H9 (cell line): ENCODE measurements at regions not wholly inside any gene's neighbourhood (a gene's known extent, or its start where the extent isn't known, plus 50 kb on each side); places are given as distances from the start of the nearest gene placed in this dataset.

ENCODE experiments used
- DNase-seq: peaks from one replicate; pipeline ENCODE4 v3.0.0-alpha.2; 2017
- H2AFZ ChIP-seq: one replicate; pipeline ENCODE4 v1.6.1; 2013; ENCODE audit warnings: mild to moderate bottlenecking, low read length, control low read depth, moderate library complexity
- H2AK5ac ChIP-seq: 2 replicates; pipeline ENCODE4 v1.6.1; 2013; ENCODE audit warnings: low read length, control low read depth, mixed read lengths; ENCODE audit not compliant: insufficient read length
- H2BK120ac ChIP-seq: one replicate; pipeline ENCODE4 v1.6.1; 2013; ENCODE audit warnings: low read depth, mild to moderate bottlenecking, low read length, control low read depth, inconsistent platforms; ENCODE audit not compliant: poor library complexity, severe bottlenecking
- H2BK12ac ChIP-seq: 2 replicates; pipeline ENCODE4 v1.6.1; 2013; ENCODE audit warnings: low read length, control low read depth, mixed read lengths, low read depth; ENCODE audit not compliant: insufficient read length
- H2BK15ac ChIP-seq: 2 replicates; pipeline ENCODE4 v1.6.1; 2013; ENCODE audit warnings: low read depth, low read length, control low read depth
- H2BK20ac ChIP-seq: one replicate; pipeline ENCODE4 v1.6.1; 2013; ENCODE audit warnings: low read depth, mild to moderate bottlenecking, low read length, control low read depth, inconsistent platforms; ENCODE audit not compliant: poor library complexity, severe bottlenecking
- H2BK5ac ChIP-seq: 2 replicates; pipeline ENCODE4 v1.6.1; 2013; ENCODE audit warnings: low read length, control low read depth, mixed read lengths; ENCODE audit not compliant: insufficient read length
- H3K14ac ChIP-seq: 2 replicates; pipeline ENCODE4 v1.6.1; 2013; ENCODE audit warnings: low read length, control low read depth; ENCODE audit not compliant: insufficient read depth
- H3K18ac ChIP-seq: 2 replicates; pipeline ENCODE4 v1.6.1; 2013; ENCODE audit warnings: low read depth, mild to moderate bottlenecking, mixed read lengths, low read length, control low read depth; ENCODE audit not compliant: insufficient read length
- H3K23ac ChIP-seq: 2 replicates; pipeline ENCODE4 v1.6.1; 2013; ENCODE audit warnings: low read length, control low read depth, mixed read lengths, low read depth; ENCODE audit not compliant: insufficient read length
- H3K23me2 ChIP-seq: 2 replicates; pipeline ENCODE4 v1.6.1; 2013; ENCODE audit warnings: low read depth, mild to moderate bottlenecking, mixed read lengths, low read length, control low read depth; ENCODE audit not compliant: insufficient read length, poor library complexity, severe bottlenecking
- H3K27ac ChIP-seq: 2 replicates; pipeline ENCODE4 v1.5.1; 2013; ENCODE audit warnings: low read length, control low read depth, mixed read lengths, low read depth; ENCODE audit not compliant: insufficient read length
- H3K27me3 ChIP-seq: 2 replicates; pipeline ENCODE4 v1.6.1; 2013; ENCODE audit warnings: low read length, control low read depth, inconsistent platforms; ENCODE audit not compliant: insufficient read depth
- H3K4ac ChIP-seq: 2 replicates; pipeline ENCODE4 v1.6.1; 2013; ENCODE audit warnings: low read depth, mild to moderate bottlenecking, control low read depth, inconsistent platforms, low read length, moderate library complexity
- H3K4me1 ChIP-seq: 2 replicates; pipeline ENCODE4 v1.6.1; 2013; ENCODE audit warnings: low read length, control low read depth, inconsistent platforms; ENCODE audit not compliant: insufficient read depth
- H3K4me2 ChIP-seq: 2 replicates; pipeline ENCODE4 v1.6.1; 2013; ENCODE audit warnings: low read length, control low read depth, mixed read lengths; ENCODE audit not compliant: insufficient read length, insufficient read depth
- H3K56ac ChIP-seq: 2 replicates; pipeline ENCODE4 v1.6.1; 2013; ENCODE audit warnings: low read depth, mild to moderate bottlenecking, mixed read lengths, low read length, control low read depth; ENCODE audit not compliant: insufficient read length
- H3K79me1 ChIP-seq: 2 replicates; pipeline ENCODE4 v1.6.1; 2013; ENCODE audit warnings: low read depth, mild to moderate bottlenecking, moderate library complexity, low read length, control low read depth, inconsistent platforms; ENCODE audit not compliant: insufficient read depth, poor library complexity, severe bottlenecking
- H3K79me2 ChIP-seq: 2 replicates; pipeline ENCODE4 v1.6.1; 2013; ENCODE audit warnings: low read length, control low read depth, inconsistent platforms; ENCODE audit not compliant: insufficient read depth
- H3K9ac ChIP-seq: 2 replicates; pipeline ENCODE4 v1.6.1; 2013; ENCODE audit warnings: low read length, control low read depth, mixed read lengths; ENCODE audit not compliant: insufficient read length; ENCODE audit errors: extremely low read depth
- H3K9me3 ChIP-seq: one replicate; pipeline ENCODE4 v1.6.1; 2013; ENCODE audit warnings: low read depth, low read length, inconsistent platforms; ENCODE audit not compliant: control insufficient read depth
- H3T11ph ChIP-seq: one replicate; pipeline ENCODE4 v1.6.1; 2013; ENCODE audit warnings: mild to moderate bottlenecking, low read length, control low read depth, inconsistent platforms
- H4K20me1 ChIP-seq: one replicate; pipeline ENCODE4 v1.6.1; 2013; ENCODE audit not compliant: control insufficient read depth, insufficient read length, insufficient read depth
- H4K5ac ChIP-seq: 2 replicates; pipeline ENCODE4 v1.6.1; 2013; ENCODE audit warnings: low read depth, mild to moderate bottlenecking, mixed read lengths, low read length, control low read depth; ENCODE audit not compliant: insufficient read length
- H4K8ac ChIP-seq: replicated peaks from 2 replicates; pipeline ENCODE4 v1.6.1; 2013; ENCODE audit warnings: low read length, control low read depth, mixed read lengths, low read depth; ENCODE audit not compliant: insufficient read length
- H4K91ac ChIP-seq: 2 replicates; pipeline ENCODE4 v1.6.1; 2013; ENCODE audit warnings: low read depth, mild to moderate bottlenecking, moderate library complexity, mixed read lengths, low read length, control low read depth; ENCODE audit not compliant: insufficient read length
- H3K27ac Mint-ChIP-seq, 3 experiments: 2 replicates in 2 of 3; 3 replicates in 1 of 3; pipeline ENCODE4 v1.8.0; 2020 to 2021; ENCODE audit warnings: mixed read lengths in 3 of 3, mild to moderate bottlenecking in 1 of 3, moderate library complexity in 1 of 3
- H3K27me3 Mint-ChIP-seq: 2 replicates; pipeline ENCODE4 v1.8.0; 2021; ENCODE audit warnings: low read depth, mild to moderate bottlenecking, moderate library complexity, mixed read lengths
- H3K36me3 Mint-ChIP-seq, 3 experiments: 2 replicates in 2 of 3; 3 replicates in 1 of 3; pipeline ENCODE4 v1.8.0; 2020 to 2021; ENCODE audit warnings: low read depth in 3 of 3, mixed read lengths in 3 of 3; ENCODE audit not compliant: insufficient read depth in 1 of 3
- H3K4me1 Mint-ChIP-seq, 2 experiments: 2 replicates each; pipeline ENCODE4 v1.8.0; 2020; ENCODE audit warnings: mixed read lengths in 2 of 2
- H3K4me3 Mint-ChIP-seq, 2 experiments: 2 replicates in 1 of 2; 3 replicates in 1 of 2; pipeline ENCODE4 v1.8.0; 2020 to 2021; ENCODE audit warnings: mild to moderate bottlenecking in 2 of 2, mixed read lengths in 2 of 2, moderate library complexity in 1 of 2
- H3K9me3 Mint-ChIP-seq, 2 experiments: 2 replicates in 1 of 2; 3 replicates in 1 of 2; pipeline ENCODE4 v1.8.0; 2020; ENCODE audit warnings: mild to moderate bottlenecking in 2 of 2, mixed read lengths in 2 of 2, moderate library complexity in 1 of 2
- CTCF ChIP-seq: fragments of 200-600 bp; sonication (generic); conservative IDR thresholded peaks from 3 replicates; pipeline ENCODE4 v1.8.0; 2021; ENCODE audit warnings: antibody characterized with exemption, mild to moderate bottlenecking
- WGBS: extraction: QIAGEN DNeasy Blood & Tissue Kit; methylation state at CpG from one replicate; pipeline ENCODE4 v1.1.7; 2013; ENCODE audit warnings: missing lambda C conversion rate, low lambda C conversion rate, mixed read lengths; ENCODE audit not compliant: insufficient read length; ENCODE audit errors: extremely low coverage; 5-methylcytosine and 5-hydroxymethylcytosine counted together

- Histone ChIP-seq H4K91ac (no peak overlapping the region), H2BK20ac (no peak overlapping the region), H3K4me1 (no peaks in the 10 kb centered on the region), H3K9ac (no peak overlapping the region), H3K14ac (no peak overlapping the region), H2AFZ (no peak overlapping the region), H2BK5ac (no peak overlapping the region), H2BK120ac (no peak overlapping the region), H3K18ac (no peak overlapping the region), H3K23ac (no peak overlapping the region), H4K8ac (no peak overlapping the region), H4K5ac (no peak overlapping the region), H3K79me1 (no peaks in the 10 kb centered on the region), H3K56ac (no peak overlapping the region), H3K4me2 (no peak overlapping the region), H3K27me3 (no peaks in the 10 kb centered on the region), H2AK5ac (no peak overlapping the region), H3K4ac (no peak overlapping the region), H3K79me2 (no peaks in the 10 kb centered on the region), H3K9me3 (no peaks in the 10 kb centered on the region), H2BK12ac (no peak overlapping the region), H3T11ph (no peak overlapping the region), H3K27ac (no peak overlapping the region), H3K23me2 (no peaks in the 10 kb centered on the region), H2BK15ac (no peak overlapping the region), H4K20me1 (no peaks in the 10 kb centered on the region)
- no peaks in the 10 kb centered on the region for H3K27me3 Mint-ChIP-seq
- H3K9me3 Mint-ChIP-seq, result peaks cover 8 to 10% of the 10 kb centered on the region in 2 experiments; a peak in 3 of 5 replicates
- H3K27ac Mint-ChIP-seq, result no peak overlapping the region
- peaks cover 3 to 10% (median 3%) of the 10 kb centered on the region in 3 experiments; a peak in 6 of 7 replicates for H3K36me3 Mint-ChIP-seq
- no peak overlapping the region for H3K4me3 Mint-ChIP-seq
- no CpG with 5 or more reads among the region's 3 CpGs for WGBS
- H3K4me1 Mint-ChIP-seq, result no peaks in the 10 kb centered on the region
- no peak for DNase-seq
- no peak for TF ChIP-seq CTCF
These were observed 459.8 kb upstream of the CTSO start for GRCh38 chr4:156413239-156414135.
